B cell (primary cell): ENCODE measurements at regions not wholly inside any gene's neighbourhood (a gene's known extent, or its start where the extent isn't known, plus 50 kb on each side); places are given as distances from the start of the nearest gene placed in this dataset.

Experiments
- ATAC-seq: fragments of 200-7000 bp; cut with Tn5 transposase; one replicate; pipeline ENCODE4 v1.10.0; 2021; ENCODE audit warnings: low read depth, mild to moderate bottlenecking, moderate number of reproducible peaks, moderate library complexity
- CTCF ChIA-PET: fragments of 350-600 bp; sonication (Branson Sonifier 250); formaldehyde crosslinking; loops from one replicate; lab custom pipeline; 2021; ENCODE audit warnings: antibody characterized with exemption, inconsistent platforms; lab: Charles Lee
- POLR2A ChIA-PET: fragments of 350-600 bp; sonication (Branson Sonifier 250); formaldehyde crosslinking; loops from one replicate; lab custom pipeline; 2021; ENCODE audit warnings: antibody characterized with exemption; lab: Charles Lee
- DNase-seq: peaks from one replicate; pipeline ENCODE4 v3.0.0; 2013
- H2AFZ ChIP-seq: 2 replicates; pipeline ENCODE4 v1.6.1; 2012; ENCODE audit warnings: mild to moderate bottlenecking, low read depth, low read length; ENCODE audit not compliant: insufficient read depth, poor library complexity, severe bottlenecking
- H3K27ac ChIP-seq, 2 donors: 1 replicate in 1 of 2; 2 replicates in 1 of 2; pipeline ENCODE4 v1.5.1; 2012 to 2013; ENCODE audit warnings: low read length in 2 of 2, mild to moderate bottlenecking in 2 of 2, moderate library complexity in 1 of 2
- H3K27me3 ChIP-seq, 4 experiments: fragments of 200-600 bp in 1 of 4; sonication (generic) in 1 of 4; replicated peaks in 1 of 4; 1 replicate in 2 of 4; 2 replicates in 2 of 4; pipeline versions ENCODE4 v1.6.1 to v1.7.0; 2013 to 2016; ENCODE audit warnings: low read length in 3 of 4, mild to moderate bottlenecking in 2 of 4, mixed read lengths in 1 of 4, moderate library complexity in 1 of 4; ENCODE audit not compliant: insufficient read depth in 4 of 4, control insufficient read depth in 3 of 4; ENCODE audit errors: control extremely low read depth in 1 of 4
- H3K36me3 ChIP-seq, 2 experiments: replicated peaks in 1 of 2; 1 replicate in 1 of 2; 2 replicates in 1 of 2; pipeline versions ENCODE4 v1.6.1 to v1.7.1; 2013; ENCODE audit warnings: low read length in 1 of 2; ENCODE audit not compliant: insufficient read depth in 2 of 2, control insufficient read depth in 1 of 2; ENCODE audit errors: control extremely low read depth in 1 of 2, extremely low read depth in 1 of 2
- H3K4me1 ChIP-seq, 2 donors: fragments of 200-600 bp in 1 of 2; sonication (generic) in 1 of 2; 1 replicate in 1 of 2; 2 replicates in 1 of 2; pipeline versions ENCODE4 v1.5.1 to v1.6.1; 2013 to 2017; ENCODE audit warnings: low read length in 2 of 2; ENCODE audit not compliant: control insufficient read depth in 2 of 2, insufficient read depth in 2 of 2
- H3K4me2 ChIP-seq: replicated peaks from 2 replicates; pipeline ENCODE3; 2012; ENCODE audit warnings: mild to moderate bottlenecking, low read depth, low read length; ENCODE audit not compliant: poor library complexity, severe bottlenecking
- H3K4me3 ChIP-seq, 5 experiments: fragments of 200-600 bp in 1 of 5; sonication (generic) in 1 of 5; 1 replicate in 3 of 5; 2 replicates in 2 of 5; pipeline versions ENCODE4 v1.5.1 to v1.7.0; 2011 to 2016; ENCODE audit warnings: low read length in 4 of 5, mild to moderate bottlenecking in 4 of 5, low read depth in 2 of 5, control low read depth in 1 of 5, moderate library complexity in 1 of 5; ENCODE audit not compliant: insufficient read depth in 1 of 5; ENCODE audit errors: control extremely low read depth in 1 of 5, extremely low read depth in 1 of 5
- H3K79me2 ChIP-seq: fragments of 200-600 bp; sonication (generic); one replicate; pipeline ENCODE4 v1.6.0; 2016; ENCODE audit warnings: low read length; ENCODE audit not compliant: control insufficient read depth, insufficient read depth
- H3K9ac ChIP-seq: fragments of 200-600 bp; sonication (generic); 2 replicates; pipeline ENCODE4 v1.6.1; 2017; ENCODE audit warnings: mild to moderate bottlenecking, low read length, moderate library complexity
- H3K9me3 ChIP-seq, 3 donors: one replicate each; pipeline versions ENCODE4 v1.6.1 to v1.7.1; 2013; ENCODE audit warnings: low read length in 2 of 3; ENCODE audit not compliant: control insufficient read depth in 2 of 3, insufficient read depth in 1 of 3; ENCODE audit errors: control extremely low read depth in 1 of 3
- H4K20me1 ChIP-seq: 2 replicates; pipeline ENCODE4 v1.6.0; 2012; ENCODE audit warnings: mild to moderate bottlenecking, low read length; ENCODE audit not compliant: insufficient read depth, control insufficient read depth, poor library complexity, severe bottlenecking
- H3K27ac Mint-ChIP-seq: one replicate; pipeline ENCODE4 v1.8.0; 2021; ENCODE audit warnings: mixed read lengths
- H3K27me3 Mint-ChIP-seq: one replicate; pipeline ENCODE4 v1.8.0; 2021; ENCODE audit warnings: mixed read lengths
- H3K4me1 Mint-ChIP-seq: one replicate; pipeline ENCODE4 v1.8.0; 2021; ENCODE audit warnings: mixed read lengths
- H3K4me3 Mint-ChIP-seq: one replicate; pipeline ENCODE4 v1.8.0; 2021; ENCODE audit warnings: mixed read lengths
- H3K9me3 Mint-ChIP-seq: one replicate; pipeline ENCODE4 v1.8.0; 2022; ENCODE audit warnings: mixed read lengths; ENCODE audit not compliant: insufficient read depth
- EZH2 ChIP-seq: IDR thresholded peaks from 2 replicates; pipeline ENCODE4 v1.6.1; 2012; ENCODE audit warnings: borderline replicate concordance, low read depth, mild to moderate bottlenecking, moderate library complexity, low read length; ENCODE audit not compliant: insufficient read depth, poor library complexity, severe bottlenecking
- WGBS: methylation state at CpG from one replicate; pipeline ENCODE4 v1.1.5; 2013; ENCODE audit warnings: missing lambda C conversion rate; ENCODE audit not compliant: insufficient coverage; 5-methylcytosine and 5-hydroxymethylcytosine counted together
- intact Hi-C: fragments of 100-400 bp; cut with micrococcal nuclease; formaldehyde crosslinking; loops from one replicate; pipeline ENCODE4 v1.10.0; 2022
- TF ChIP-seq, protein P1 (sequence below): fragments of 200-600 bp; IDR thresholded peaks from one replicate; pipeline ENCODE4 v1.8.0; 2022; ENCODE audit warnings: antibody characterized with exemption, mild to moderate bottlenecking

DNA sequence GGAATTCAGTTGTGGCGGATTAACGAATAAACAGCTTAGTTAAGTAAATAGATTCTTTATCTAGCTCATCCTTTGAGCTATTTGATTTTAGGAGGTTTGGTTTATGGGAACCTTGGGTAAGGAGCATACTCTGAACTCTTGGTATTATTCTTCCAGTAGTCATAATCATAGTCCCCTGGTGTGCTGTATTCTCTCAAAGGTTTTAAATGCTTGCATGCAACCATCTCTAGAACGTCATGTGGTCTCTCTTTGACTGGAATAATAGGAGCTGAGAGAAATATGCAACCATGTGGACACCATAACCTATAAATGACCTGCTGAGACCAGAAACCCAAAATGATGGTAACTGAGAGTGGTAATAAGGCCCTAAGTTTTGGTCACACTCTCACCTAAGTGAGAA, 951.6 kb upstream of the MIR17HG start:
- ATAC-seq (no peak), DNase-seq (no peak)
- H3K9me3 ChIP-seq, result peaks cover 0 to 2% (median 2%) of the 10 kb centered on the region in 3 donors
- Mint-ChIP-seq H3K4me1 (no peaks in the 10 kb centered on the region), H3K27me3 (no peaks in the 10 kb centered on the region), H3K4me3 (no peak overlapping the region), H3K27ac (no peak overlapping the region), H3K9me3 (peaks cover 6% of the 10 kb centered on the region)
- H3K27me3 ChIP-seq, result no peaks in the 10 kb centered on the region
- H3K4me3 ChIP-seq, result no peak overlapping the region
- H3K9ac ChIP-seq, result no peak overlapping the region
- intact Hi-C loops, result no loop called here
- no peaks in the 10 kb centered on the region for H4K20me1 ChIP-seq
- H3K4me1 ChIP-seq, result no peaks in the 10 kb centered on the region
- no peak for TF ChIP-seq EZH2
- TF ChIP-seq, protein P1, sequence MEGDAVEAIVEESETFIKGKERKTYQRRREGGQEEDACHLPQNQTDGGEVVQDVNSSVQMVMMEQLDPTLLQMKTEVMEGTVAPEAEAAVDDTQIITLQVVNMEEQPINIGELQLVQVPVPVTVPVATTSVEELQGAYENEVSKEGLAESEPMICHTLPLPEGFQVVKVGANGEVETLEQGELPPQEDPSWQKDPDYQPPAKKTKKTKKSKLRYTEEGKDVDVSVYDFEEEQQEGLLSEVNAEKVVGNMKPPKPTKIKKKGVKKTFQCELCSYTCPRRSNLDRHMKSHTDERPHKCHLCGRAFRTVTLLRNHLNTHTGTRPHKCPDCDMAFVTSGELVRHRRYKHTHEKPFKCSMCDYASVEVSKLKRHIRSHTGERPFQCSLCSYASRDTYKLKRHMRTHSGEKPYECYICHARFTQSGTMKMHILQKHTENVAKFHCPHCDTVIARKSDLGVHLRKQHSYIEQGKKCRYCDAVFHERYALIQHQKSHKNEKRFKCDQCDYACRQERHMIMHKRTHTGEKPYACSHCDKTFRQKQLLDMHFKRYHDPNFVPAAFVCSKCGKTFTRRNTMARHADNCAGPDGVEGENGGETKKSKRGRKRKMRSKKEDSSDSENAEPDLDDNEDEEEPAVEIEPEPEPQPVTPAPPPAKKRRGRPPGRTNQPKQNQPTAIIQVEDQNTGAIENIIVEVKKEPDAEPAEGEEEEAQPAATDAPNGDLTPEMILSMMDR, result no peak
- ChIA-PET CTCF (no interaction called here), POLR2A (no interaction called here)
- H3K79me2 ChIP-seq, result no peaks in the 10 kb centered on the region
- no peak overlapping the region for H2AFZ ChIP-seq
- H3K36me3 ChIP-seq, result no peaks in the 10 kb centered on the region
- H3K4me2 ChIP-seq, result no peak overlapping the region
- WGBS, result no CpG with 5 or more reads among the region's 3 CpGs
- no peak overlapping the region for H3K27ac ChIP-seq

DNA sequence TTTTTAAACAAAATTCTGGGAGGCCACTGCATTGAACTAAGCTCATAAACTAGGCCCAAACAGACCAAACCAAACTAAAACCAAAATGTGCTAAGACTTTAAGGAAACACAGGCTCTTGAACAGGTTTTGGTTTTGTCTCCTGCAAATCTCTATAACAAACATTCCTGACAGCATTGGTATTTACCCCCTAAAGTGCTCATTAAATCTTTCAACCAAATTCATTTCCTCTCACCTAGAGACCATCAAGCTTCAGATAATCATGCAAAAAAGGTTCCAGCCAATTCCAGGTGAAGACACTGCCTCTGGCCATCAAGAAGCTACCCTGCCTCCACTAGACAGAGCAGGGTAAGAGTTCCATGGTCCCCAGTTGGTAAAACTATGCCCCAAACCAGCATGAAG, 951.2 kb upstream of the MIR17HG start:
- Histone ChIP-seq H3K79me2 (no peaks in the 10 kb centered on the region), H3K4me1 (no peaks in the 10 kb centered on the region), H3K36me3 (no peaks in the 10 kb centered on the region), H3K9me3 (peaks cover 1 to 2% (median 2%) of the 10 kb centered on the region in 3 donors), H3K27ac (no peak overlapping the region), H3K9ac (no peak overlapping the region), H3K4me3 (no peak overlapping the region), H3K4me2 (no peak overlapping the region), H3K27me3 (no peaks in the 10 kb centered on the region), H4K20me1 (no peaks in the 10 kb centered on the region), H2AFZ (no peak overlapping the region)
- ChIA-PET POLR2A (no interaction called here), CTCF (no interaction called here)
- H3K27ac Mint-ChIP-seq, result no peak overlapping the region
- no peaks in the 10 kb centered on the region for H3K4me1 Mint-ChIP-seq
- DNase-seq (no peak), ATAC-seq (no peak)
- H3K9me3 Mint-ChIP-seq, result peaks cover 2% of the 10 kb centered on the region
- intact Hi-C loops, result no loop called here
- H3K4me3 Mint-ChIP-seq, result no peak overlapping the region
- TF ChIP-seq EZH2, result no peak
- TF ChIP-seq, protein P1, result no peak
- no peaks in the 10 kb centered on the region for H3K27me3 Mint-ChIP-seq
